ENCODE measurements at regions not wholly inside any gene's neighbourhood (a gene's known extent, or its start where the extent isn't known, plus 50 kb on each side); places are given as distances from the start of the nearest gene placed in this dataset.

- Histone ChIP-seq H3K36me3 (no peaks in the 10 kb centered on the region), H3K27ac (no peak overlapping the region), H3K9me3 (no peaks in the 10 kb centered on the region), H3K4me3 (no peak overlapping the region), H3K27me3 (no peaks in the 10 kb centered on the region), H3K4me1 (no peaks in the 10 kb centered on the region)
- intact Hi-C loops (cut with DNase I), result no loop called here
- 68 to 79% (median 71%) methylated on average over 3 of the region's 3 CpGs for WGBS, 4 donors
- TF ChIP-seq POLR2A (IDR thresholded peaks at IDR 0.05), result no peak
- DNase-seq (no peak), ATAC-seq (no peak)
Measured at GRCh38 chr15:77803487-77803886, 170.8 kb upstream of the LINGO1 start.

GRCh38 chr15:77800305-77800704, 167.6 kb upstream of the LINGO1 start:
- Histone ChIP-seq H3K27me3 (no peaks in the 10 kb centered on the region), H3K36me3 (no peaks in the 10 kb centered on the region), H3K27ac (no peak overlapping the region), H3K9me3 (no peaks in the 10 kb centered on the region), H3K4me3 (no peak overlapping the region), H3K4me1 (no peaks in the 10 kb centered on the region)
- no peak for ATAC-seq
- TF ChIP-seq CTCF (IDR thresholded peaks at IDR 0.05) (no peak), POLR2A (IDR thresholded peaks at IDR 0.05) (no peak)
- no peak for DNase-seq
- intact Hi-C loops (cut with DNase I), result no loop called here
- WGBS, 4 donors, result 68 to 73% (median 70%) methylated on average over 5 of the region's 5 CpGs

DNA sequence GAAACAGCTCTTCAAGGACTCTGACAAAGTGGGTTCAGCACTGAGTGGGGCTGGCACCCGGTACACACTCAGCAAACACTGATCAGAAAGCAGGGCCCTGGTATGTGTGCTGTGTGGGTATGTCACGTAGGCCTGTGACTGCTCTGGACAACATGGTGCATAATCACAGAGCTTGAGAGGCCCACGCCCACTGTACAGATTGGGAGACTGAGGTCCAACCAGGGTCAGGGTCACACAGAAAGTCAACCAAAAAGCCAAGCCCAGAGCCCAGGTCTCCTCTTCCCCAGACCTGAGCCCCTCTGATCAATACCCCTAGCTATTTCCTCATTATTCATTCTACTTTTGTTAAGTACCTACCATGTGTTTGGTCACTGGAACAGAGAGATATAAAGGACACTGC, 166.1 kb upstream of the LINGO1 start:
- Histone ChIP-seq H3K27me3 (peaks cover 0 to 5% (median 0%) of the 10 kb centered on the region in 9 donors), H3K4me1 (no peaks in the 10 kb centered on the region), H3K4me3 (no peak overlapping the region), H3K27ac (no peak overlapping the region), H3K9me3 (no peaks in the 10 kb centered on the region), H3K36me3 (no peaks in the 10 kb centered on the region)
- ATAC-seq (no peak), DNase-seq (no peak)
- WGBS, 4 donors, result 76 to 91% (median 90%) methylated on average over 3 of the region's 3 CpGs
- intact Hi-C loops (cut with DNase I), result loop anchor here in 1 of 10 donors (10.0 kb wide), 1 partner anchor 64 kb away; no protein-coding TSS in a partner anchor
- no peak for TF ChIP-seq CTCF (IDR thresholded peaks at IDR 0.05)
- no peak for TF ChIP-seq POLR2A (IDR thresholded peaks at IDR 0.05)

DNA sequence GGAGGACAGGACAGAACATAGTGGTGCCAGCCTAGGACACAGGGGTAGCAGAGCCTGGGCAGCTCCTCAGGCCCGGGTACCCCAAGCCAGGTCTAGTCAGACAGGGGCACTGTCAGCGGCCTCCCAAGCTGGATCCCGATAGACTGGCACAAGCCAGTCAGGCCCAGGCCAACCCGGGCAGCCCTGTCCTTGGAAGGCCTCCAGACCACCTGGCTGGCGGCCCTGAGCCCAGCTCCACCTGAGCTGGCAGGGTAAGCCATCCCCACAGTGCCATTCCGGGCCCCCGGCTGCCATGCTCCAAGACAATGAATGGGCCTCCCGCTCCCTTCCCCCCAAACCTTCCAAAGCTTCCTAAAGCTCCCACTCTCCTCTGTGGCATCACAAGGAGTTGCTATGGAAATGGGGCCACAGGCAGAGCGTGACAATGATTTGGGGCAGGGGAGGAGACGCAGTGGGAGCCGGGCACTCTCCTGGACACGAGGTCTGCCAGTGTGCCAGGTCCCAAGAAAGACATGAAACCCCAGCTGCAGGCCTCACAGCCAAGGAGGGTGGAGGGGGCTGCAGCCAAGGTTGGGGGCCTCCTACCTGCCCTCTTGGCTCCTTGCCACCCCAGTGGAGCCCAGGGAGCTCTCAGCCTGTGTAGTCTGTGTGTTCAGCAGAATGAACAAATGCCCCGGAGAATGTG, 165.6 kb upstream of the LINGO1 start:
- no peak overlapping the region for H3K27ac ChIP-seq
- no peak overlapping the region for H3K4me3 ChIP-seq
- ATAC-seq (no peak), DNase-seq (no peak)
- TF ChIP-seq CTCF (IDR thresholded peaks at IDR 0.05), result no peak
- TF ChIP-seq POLR2A (IDR thresholded peaks at IDR 0.05), result no peak
- H3K9me3 ChIP-seq, result no peaks in the 10 kb centered on the region
- H3K27me3 ChIP-seq, result peaks cover 0 to 5% (median 0%) of the 10 kb centered on the region in 9 donors
- H3K36me3 ChIP-seq, result no peaks in the 10 kb centered on the region
- WGBS, 4 donors, result 86 to 92% (median 89%) methylated on average over 11 to 13 of the region's 13 CpGs
- no peaks in the 10 kb centered on the region for H3K4me1 ChIP-seq
- intact Hi-C loops (cut with DNase I), result loop anchor here in 1 of 10 donors (10.0 kb wide), 1 partner anchor 63 kb away; no protein-coding TSS in a partner anchor

- H3K27me3 ChIP-seq, result peaks cover 0 to 5% (median 0%) of the 10 kb centered on the region in 9 donors
- ATAC-seq (no peak), DNase-seq (no peak)
- H3K9me3 ChIP-seq, result no peaks in the 10 kb centered on the region
- H3K36me3 ChIP-seq, result no peaks in the 10 kb centered on the region
- no peaks in the 10 kb centered on the region for H3K4me1 ChIP-seq
- 65 to 71% (median 68%) methylated on average over 8 of the region's 8 CpGs for whole genome bisulfite sequencing, 4 donors
- no peak overlapping the region for H3K27ac ChIP-seq
- TF ChIP-seq POLR2A (IDR thresholded peaks at IDR 0.05) (no peak), CTCF (IDR thresholded peaks at IDR 0.05) (no peak)
- intact Hi-C loops (cut with DNase I), result loop anchor here in 1 of 10 donors (10.0 kb wide), 1 partner anchor 62 kb away; no protein-coding TSS in a partner anchor
- no peak overlapping the region for H3K4me3 ChIP-seq
Measured at GRCh38 chr15:77797270-77797669, 164.6 kb upstream of the LINGO1 start.

Measured in heart left ventricle (tissue), 16 donors.